Left lung (tissue), 4 donors: ENCODE measurements at regions not wholly inside any gene's neighbourhood (a gene's known extent, or its start where the extent isn't known, plus 50 kb on each side); places are given as distances from the start of the nearest gene placed in this dataset.

Source experiments
- ATAC-seq: fragments of 200-7000 bp; cut with Tn5 transposase; one replicate; pipeline ENCODE4 v1.9.1; 2020; ENCODE audit warnings: moderate library complexity
- DNase-seq, 4 donors: peaks; one replicate each; pipeline ENCODE4 v3.0.0-alpha.2; 2013 to 2020
- H3K27ac ChIP-seq, 2 donors: fragments of 200-600 bp; sonication (generic) in 1 of 2; one replicate each; pipeline versions ENCODE4 v1.5.0 to v1.8.0; 2020 to 2021
- H3K27me3 ChIP-seq, 2 donors: fragments of 200-600 bp; sonication (generic) in 1 of 2; one replicate each; pipeline versions ENCODE4 v1.5.0 to v1.8.0; 2020 to 2021
- H3K36me3 ChIP-seq, 2 donors: fragments of 200-600 bp; sonication (generic) in 1 of 2; one replicate each; pipeline versions ENCODE4 v1.5.0 to v1.8.0; 2020 to 2021
- H3K4me1 ChIP-seq, 2 donors: fragments of 200-600 bp; one replicate each; pipeline ENCODE4 v1.8.0; 2021
- H3K4me3 ChIP-seq, 2 donors: fragments of 200-600 bp; sonication (generic) in 1 of 2; one replicate each; pipeline versions ENCODE4 v1.5.0 to v1.8.0; 2020 to 2021; ENCODE audit warnings: mild to moderate bottlenecking in 1 of 2
- H3K9me3 ChIP-seq, 2 donors: fragments of 200-600 bp; sonication (generic) in 1 of 2; one replicate each; pipeline versions ENCODE4 v1.5.0 to v1.8.0; 2020 to 2021
- intact Hi-C, 2 donors: fragments of 100-400 bp; cut with DNase I; formaldehyde crosslinking; loops; one replicate each; pipeline versions ENCODE4 v1.11.2 to v1.14.2; 2022
- TF ChIP-seq, protein P1 (sequence below), 2 donors: fragments of 200-600 bp; sonication (generic) in 1 of 2; IDR thresholded peaks; one replicate each; pipeline versions ENCODE4 v1.5.0 to v1.8.0; 2021; ENCODE audit warnings: antibody characterized with exemption in 2 of 2
- donor health status: DM: no; HTN: yes; CAD: no.
- donor health status: DM: no; HTN: no; CAD: no.

DNA sequence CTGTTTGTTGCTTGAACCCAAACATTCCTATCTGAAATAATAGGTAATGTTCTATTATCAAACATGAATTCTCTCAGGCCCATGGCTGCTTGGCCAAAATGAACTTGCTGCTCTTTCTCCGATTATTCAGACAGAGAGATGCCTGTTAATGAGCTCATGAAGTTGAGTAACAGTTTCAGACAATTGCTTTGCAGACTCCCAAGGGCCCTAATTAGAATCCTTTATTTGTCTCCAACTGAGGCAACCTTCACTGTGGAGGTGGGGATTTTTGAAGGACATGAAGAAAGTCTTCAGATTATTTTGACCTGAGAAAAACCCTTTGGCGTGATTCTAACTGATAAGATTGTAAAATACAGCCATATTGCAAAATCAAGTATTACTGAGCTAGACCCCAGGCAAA lies 466.7 kb downstream of the NFIB start:
- DNase-seq (no peak), ATAC-seq (no peak)
- intact Hi-C loops: no loop called here
- Histone ChIP-seq H3K4me3 (no peak overlapping the region), H3K36me3 (no peaks in the 10 kb centered on the region), H3K4me1 (no peaks in the 10 kb centered on the region), H3K9me3 (peaks cover 0 to 2% of the 10 kb centered on the region in 2 donors), H3K27me3 (no peaks in the 10 kb centered on the region), H3K27ac (no peak overlapping the region)
- TF ChIP-seq, protein P1, sequence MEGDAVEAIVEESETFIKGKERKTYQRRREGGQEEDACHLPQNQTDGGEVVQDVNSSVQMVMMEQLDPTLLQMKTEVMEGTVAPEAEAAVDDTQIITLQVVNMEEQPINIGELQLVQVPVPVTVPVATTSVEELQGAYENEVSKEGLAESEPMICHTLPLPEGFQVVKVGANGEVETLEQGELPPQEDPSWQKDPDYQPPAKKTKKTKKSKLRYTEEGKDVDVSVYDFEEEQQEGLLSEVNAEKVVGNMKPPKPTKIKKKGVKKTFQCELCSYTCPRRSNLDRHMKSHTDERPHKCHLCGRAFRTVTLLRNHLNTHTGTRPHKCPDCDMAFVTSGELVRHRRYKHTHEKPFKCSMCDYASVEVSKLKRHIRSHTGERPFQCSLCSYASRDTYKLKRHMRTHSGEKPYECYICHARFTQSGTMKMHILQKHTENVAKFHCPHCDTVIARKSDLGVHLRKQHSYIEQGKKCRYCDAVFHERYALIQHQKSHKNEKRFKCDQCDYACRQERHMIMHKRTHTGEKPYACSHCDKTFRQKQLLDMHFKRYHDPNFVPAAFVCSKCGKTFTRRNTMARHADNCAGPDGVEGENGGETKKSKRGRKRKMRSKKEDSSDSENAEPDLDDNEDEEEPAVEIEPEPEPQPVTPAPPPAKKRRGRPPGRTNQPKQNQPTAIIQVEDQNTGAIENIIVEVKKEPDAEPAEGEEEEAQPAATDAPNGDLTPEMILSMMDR (IDR thresholded peaks at IDR 0.05): no peak

DNA sequence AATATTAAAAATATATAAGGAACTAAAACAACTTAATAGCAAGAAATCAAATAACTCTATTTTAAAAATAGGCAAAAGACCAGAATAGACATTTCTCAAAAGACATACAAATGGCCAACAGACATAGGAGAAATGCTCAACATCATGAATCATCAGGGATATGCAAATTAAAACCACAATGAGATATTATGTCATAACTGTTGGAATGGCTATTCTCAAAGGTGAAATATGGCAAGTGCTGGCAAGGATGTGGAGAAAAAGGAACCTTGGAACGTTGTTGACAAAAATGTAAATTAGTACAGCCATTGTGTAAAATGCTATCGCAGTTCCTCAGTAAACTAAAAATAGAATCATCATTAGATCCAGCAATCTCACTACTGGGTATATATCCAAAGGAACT lies 468.5 kb downstream of the NFIB start:
- H3K36me3 ChIP-seq: no peaks in the 10 kb centered on the region
- no peak for ATAC-seq
- H3K9me3 ChIP-seq: peaks cover 0 to 2% of the 10 kb centered on the region in 2 donors
- TF ChIP-seq, protein P1 (IDR thresholded peaks at IDR 0.05): no peak
- DNase-seq: no peak
- no peaks in the 10 kb centered on the region for H3K27me3 ChIP-seq
- no peak overlapping the region for H3K27ac ChIP-seq
- intact Hi-C loops: no loop called here
- no peaks in the 10 kb centered on the region for H3K4me1 ChIP-seq
- no peak overlapping the region for H3K4me3 ChIP-seq

DNA sequence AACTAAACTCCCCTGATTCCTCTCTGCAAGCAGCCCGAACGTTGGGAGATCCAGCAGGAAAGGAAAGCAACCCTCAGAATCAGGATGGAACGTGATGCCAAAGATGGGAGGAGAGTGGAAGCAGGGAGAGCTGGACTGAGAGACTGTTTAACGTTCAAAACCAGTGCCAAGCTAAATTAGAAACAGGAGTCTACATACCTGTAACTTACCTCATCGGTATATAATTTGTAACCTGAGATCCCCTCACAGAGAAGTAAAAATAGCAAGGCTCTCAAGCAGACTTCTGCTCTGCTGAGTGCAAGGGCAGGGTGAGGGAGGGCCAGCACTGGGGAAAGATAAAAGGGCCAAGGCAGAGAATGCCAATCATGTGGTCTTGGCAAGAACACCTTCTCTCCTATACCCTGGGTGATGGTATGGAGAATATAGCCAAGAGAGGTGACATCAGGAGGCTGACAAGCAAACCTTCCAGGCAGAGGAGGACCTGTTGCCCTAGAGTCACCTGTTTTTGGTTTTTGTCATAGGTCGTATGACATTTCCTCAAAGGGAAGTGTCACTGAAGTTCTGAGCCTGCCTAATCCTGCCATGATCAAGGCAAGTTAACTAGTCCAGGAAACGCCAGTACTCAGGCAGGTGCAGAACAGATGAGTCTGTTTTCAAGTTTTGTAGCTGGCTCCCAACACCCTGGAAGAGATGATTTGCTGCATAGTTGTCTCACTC lies 472.0 kb downstream of the NFIB start:
- Histone ChIP-seq H3K36me3 (no peaks in the 10 kb centered on the region), H3K27me3 (no peaks in the 10 kb centered on the region), H3K4me1 (no peaks in the 10 kb centered on the region), H3K9me3 (peaks cover 0 to 5% of the 10 kb centered on the region in 2 donors), H3K27ac (no peak overlapping the region), H3K4me3 (no peak overlapping the region)
- TF ChIP-seq, protein P1 (IDR thresholded peaks at IDR 0.05): no peak
- ATAC-seq (peak; percentile 78), DNase-seq (peak in 1 of 4 donors; percentile 65)
- intact Hi-C loops: no loop called here

DNA sequence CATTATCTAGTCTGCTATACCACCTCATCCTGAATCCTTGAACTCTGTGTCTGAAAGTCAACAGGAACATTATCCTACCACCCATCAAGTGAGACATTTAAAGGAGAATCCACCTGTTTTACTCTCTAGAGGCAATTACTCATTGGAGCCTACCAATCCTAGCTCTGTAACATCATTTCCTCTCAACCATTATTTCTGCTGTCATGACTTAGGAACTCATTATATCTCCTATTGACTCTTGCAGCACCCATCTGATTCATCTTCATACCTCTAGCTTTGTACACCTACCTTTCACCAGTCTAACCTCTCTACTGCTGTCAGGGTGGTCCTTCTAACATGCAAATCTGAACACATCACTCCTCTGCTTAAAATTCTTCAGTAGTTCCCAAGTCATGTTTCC lies 481.5 kb downstream of the NFIB start:
- DNase-seq (no peak), ATAC-seq (no peak)
- H3K36me3 ChIP-seq: no peaks in the 10 kb centered on the region
- intact Hi-C loops: no loop called here
- TF ChIP-seq, protein P1 (IDR thresholded peaks at IDR 0.05): no peak
- no peak overlapping the region for H3K4me3 ChIP-seq
- H3K27me3 ChIP-seq: no peaks in the 10 kb centered on the region
- H3K4me1 ChIP-seq: no peaks in the 10 kb centered on the region
- H3K27ac ChIP-seq: no peak overlapping the region
- peaks cover 0 to 24% of the 10 kb centered on the region in 2 donors for H3K9me3 ChIP-seq

DNA sequence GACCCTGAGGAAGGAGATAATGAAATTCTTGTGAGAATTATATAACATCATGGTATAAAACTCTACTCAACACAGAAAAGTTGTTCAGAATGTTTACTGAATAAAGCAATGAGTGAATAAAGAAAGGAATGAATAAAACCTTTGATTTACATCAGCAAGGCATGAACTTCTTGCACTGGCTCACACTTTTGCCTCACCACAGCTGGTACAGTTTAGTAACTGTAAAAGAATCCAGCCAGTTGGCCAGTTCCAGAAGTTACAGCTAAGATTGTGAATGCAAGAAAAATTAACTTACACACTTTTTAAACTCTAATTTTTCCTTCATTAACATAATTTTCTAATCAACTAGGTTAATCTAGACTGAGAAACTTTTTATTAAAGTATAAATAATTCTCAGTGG lies 490.9 kb downstream of the NFIB start:
- intact Hi-C loops: no loop called here

More for the DNA sequence above, 490.9 kb downstream of the NFIB start:
- no peaks in the 10 kb centered on the region for H3K4me1 ChIP-seq
- H3K27me3 ChIP-seq: no peaks in the 10 kb centered on the region
- DNase-seq: no peak
- no peak overlapping the region for H3K27ac ChIP-seq
- TF ChIP-seq, protein P1 (IDR thresholded peaks at IDR 0.05): no peak
- no peaks in the 10 kb centered on the region for H3K36me3 ChIP-seq
- ATAC-seq: no peak
- peaks cover 0 to 13% of the 10 kb centered on the region in 2 donors for H3K9me3 ChIP-seq
- H3K4me3 ChIP-seq: no peak overlapping the region
